DMS53 (cell line): ENCODE measurements at regions not wholly inside any gene's neighbourhood (a gene's known extent, or its start where the extent isn't known, plus 50 kb on each side); places are given as distances from the start of the nearest gene placed in this dataset.
"Not testable (repeated sequence)": the region's sequence is repeated elsewhere in the genome, so short reads cannot be mapped to it uniquely, and the experiment has no call there.

ENCODE experiments used
- DNase-seq: peaks from one replicate; lab custom pipeline; 2025; lab: John Stamatoyannopoulos, UW

GRCh38 chr2:187782301-187782700, 228.1 kb upstream of the TFPI start:
- no peak for DNase-seq

DNA sequence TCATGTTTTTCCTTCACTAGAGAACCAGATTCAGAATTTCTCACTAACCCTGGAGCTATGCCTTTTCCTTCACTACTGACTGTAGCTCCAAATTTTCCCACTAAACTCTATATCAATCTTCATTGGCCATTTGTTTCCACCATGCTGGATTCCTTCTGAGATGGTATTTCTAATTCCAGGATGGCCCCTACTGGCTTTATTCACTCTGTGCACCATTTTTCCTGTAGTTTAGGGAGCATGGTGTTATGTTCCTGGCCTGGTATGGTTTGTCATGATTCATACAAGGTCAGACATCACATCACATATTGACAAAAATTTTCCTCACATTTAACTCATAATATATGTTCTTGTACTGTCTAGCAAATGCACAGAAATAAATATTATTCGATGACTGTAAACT, 229.2 kb upstream of the TFPI start:
- DNase-seq = peak; percentile 14

DNA sequence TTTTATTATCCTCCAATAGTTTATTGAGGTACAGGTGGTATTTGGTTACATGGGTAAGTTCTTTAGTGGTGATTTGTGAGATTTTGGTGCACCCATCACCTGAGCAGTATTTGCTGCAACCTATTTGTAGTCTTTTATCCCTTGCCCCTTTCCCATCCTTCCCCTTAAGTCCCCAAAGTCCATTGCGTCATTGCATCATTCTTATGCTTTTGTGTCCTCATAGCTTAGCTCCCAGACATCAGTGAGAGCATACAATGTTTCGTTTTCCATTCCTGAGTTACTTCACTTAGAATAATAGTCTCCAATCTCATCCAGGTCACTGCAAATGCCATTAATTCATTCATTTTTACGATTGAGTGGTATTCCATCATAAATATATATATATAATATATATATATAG, 229.9 kb upstream of the TFPI start:
- not testable (repeated sequence) for DNase-seq

DNA sequence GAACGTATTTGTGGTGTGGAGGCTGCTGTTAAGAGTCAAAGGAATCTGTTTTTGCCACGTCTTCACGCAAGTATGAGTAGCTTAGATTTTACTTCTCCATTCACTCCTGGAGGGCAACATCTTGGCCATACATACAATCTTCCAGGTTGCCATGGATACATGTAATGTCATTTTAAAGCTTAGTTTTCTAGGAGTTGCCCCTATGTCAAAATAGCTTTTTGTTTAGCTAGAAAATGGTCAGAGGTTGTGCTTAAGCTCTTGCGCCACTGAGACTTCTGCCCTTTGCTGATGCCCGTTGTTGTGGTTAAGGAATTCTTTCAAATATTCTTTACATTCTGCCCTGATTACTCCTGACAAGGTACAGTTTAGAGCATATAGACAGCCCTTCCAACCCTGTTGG, 245.4 kb upstream of the TFPI start:
- DNase-seq = no peak

- DNase-seq = no peak
Observed at GRCh38 chr2:187803816-187804215, 249.6 kb upstream of the TFPI start.

GRCh38 chr2:187815113-187815512, 260.9 kb upstream of the TFPI start:
- DNase-seq = no peak

DNA sequence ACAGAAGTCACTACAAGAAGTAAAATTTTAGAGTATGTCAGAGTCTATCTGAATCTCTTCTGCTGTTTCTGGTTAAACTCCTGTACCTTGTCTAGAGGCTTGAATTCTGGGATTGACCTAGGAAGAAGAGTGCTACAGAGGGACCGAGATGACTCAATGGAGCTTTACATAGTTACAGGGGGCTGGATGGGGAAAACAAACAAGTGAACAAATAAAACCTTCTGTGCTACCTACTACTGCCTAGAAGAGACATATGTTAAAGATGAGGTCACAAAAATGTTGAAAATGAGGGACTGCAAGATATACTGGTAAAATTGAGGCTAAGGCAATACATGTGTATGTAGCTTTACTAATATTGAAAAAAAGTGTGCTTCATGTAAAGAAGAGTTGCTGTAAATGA, 265.4 kb upstream of the TFPI start:
- DNase-seq = peak; percentile 76

DNA sequence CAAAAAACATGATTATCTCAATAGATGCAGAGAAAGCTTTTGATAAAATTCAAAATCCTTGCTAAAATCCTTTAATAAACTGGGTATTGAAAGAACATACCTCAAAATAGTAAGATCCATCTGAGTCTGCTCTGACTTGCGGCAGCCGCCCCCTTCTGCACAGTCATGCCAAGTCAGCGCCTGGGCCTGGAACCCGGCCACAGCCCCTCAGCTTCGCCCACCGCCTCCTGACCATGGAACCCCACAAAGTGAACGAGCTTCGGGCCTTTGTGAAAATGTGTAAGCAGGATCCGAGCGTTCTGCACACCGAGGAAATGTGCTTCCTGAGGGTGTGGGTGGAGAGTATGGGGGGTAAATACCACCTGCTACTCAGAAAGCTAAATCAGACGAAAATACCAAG, 270.9 kb upstream of the TFPI start:
- no peak for DNase-seq

DNA sequence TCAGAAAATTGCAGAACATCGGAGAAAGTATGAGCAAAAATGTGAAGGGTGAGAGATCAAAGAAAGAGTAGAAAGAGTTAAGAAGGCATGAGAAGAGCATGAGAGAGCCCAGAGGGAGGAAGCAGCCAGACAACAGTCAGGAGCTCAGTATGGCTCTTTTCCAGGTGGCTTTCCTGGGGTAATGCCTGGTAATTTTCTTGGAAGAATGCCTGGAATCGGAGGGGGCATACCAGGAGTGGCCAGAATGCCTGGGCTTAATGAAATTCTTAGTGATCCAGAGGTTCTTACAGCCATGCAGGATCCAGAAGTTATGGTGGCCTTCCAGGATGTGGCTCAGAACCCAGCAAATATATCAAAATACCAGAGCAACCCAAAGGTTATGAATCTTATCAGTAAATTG, 271.8 kb upstream of the TFPI start:
- DNase-seq = no peak

DNA sequence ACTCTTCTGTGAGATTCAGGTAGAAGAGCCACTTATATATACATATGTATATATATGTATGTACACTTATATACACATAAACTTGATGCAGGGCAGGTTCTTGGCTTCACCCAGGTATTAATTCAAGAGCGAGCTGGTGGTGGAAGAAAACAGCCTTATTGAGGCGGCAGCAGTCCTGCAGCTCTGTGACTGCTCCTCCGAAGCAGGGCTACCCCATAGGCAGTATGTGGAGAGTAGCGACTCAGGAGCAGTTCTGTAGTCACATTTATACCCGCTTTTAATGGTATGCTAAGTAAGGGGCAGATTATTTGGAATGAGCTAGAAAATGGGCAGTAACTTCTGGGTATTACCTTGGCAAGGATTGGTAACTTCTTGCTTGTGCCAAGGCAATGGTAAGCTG, 280.6 kb upstream of the TFPI start:
- DNase-seq = no peak

GRCh38 chr2:187838690-187839089, 284.5 kb upstream of the TFPI start:
- DNase-seq = no peak

GRCh38 chr2:187842315-187842714, 288.1 kb upstream of the TFPI start:
- no peak for DNase-seq

DNA sequence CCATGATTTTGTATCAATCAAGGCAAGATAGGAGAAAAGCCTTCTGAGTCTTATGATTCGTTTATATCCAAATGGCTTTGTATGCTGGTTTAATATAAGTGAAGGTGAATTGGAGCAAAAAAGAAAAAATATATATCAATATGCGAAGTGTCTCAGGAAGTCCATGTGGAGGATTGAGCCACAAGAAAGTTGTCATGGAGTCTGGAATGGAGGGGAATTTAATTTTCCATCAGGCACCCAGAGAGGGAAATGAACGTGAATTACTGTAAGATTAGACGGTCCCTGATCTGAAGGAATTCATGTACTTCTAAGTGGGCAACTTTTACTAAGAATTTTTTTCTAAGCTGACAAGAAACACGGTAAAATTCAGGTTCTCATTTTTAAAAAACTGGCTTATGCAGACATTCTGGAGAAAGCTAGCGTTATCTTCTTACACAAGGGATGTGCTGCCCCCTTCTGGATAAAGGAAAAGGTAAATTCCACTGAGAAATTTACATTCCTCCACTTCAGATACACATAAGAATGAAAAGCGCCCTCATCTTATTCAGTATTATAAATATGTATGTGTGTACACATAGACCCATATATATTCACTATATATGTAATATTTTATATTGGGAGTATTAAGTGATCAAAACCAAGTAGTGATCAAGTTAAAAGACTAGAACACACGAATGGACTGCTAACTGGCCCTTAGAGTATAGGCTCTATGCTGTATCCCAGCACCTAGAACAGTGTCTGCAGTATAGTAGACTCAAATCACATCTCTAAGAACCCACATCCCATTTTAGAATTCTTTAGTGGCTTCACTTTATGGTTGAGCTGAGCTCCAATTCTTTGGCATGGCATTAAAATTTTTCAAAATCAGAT, 289.0 kb upstream of the TFPI start:
- DNase-seq = peak; percentile 90

DNA sequence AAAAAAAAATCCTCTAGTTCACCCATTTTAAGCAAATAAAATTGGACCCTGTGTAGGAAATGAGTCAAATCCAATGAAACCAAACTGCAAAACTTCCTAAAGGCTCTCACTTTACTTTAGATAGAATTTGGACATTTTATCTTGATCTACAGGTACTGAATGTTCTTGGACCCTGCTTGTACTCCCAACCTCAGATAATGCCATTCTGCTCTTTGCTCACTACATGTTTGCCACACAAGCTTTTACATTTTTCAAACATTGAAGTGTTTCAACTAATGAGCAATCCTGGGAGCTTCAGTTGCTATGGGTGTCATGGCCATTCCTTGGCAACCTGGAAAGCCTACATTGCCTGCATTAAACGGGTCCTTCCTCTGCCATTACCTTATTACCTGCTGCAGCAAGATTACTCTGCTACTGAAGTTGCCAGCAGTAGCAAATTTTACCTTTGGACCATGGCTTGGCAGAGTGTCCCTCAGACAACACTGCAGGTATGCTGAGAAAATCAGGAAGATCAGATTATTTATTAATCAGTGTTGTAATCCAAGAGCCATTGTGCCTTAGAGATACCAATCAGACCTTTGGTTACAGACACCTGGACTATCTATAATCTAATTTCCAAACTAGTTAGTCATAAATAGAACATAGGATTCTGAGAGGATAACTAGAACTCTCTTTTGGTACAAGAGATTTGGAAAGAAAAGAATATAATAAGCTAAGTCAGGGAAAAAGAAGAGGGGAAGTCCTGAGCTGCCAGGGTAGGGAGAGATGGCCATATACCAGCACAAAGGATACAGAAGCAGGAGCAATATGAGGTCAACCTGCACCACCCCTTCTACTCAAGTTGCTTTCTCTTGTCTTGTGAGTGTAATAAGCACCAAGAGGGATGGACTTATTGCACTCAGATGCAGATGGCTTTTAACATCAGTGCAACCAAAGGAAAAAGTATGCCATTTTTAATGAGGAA, 293.3 kb upstream of the TFPI start:
- no peak for DNase-seq

GRCh38 chr2:187851955-187852561, 297.8 kb upstream of the TFPI start:
- no peak for DNase-seq

- no peak for DNase-seq
Observed at GRCh38 chr2:187853381-187853791, 299.2 kb upstream of the TFPI start.

GRCh38 chr2:187854801-187855200, 300.6 kb upstream of the TFPI start:
- no peak for DNase-seq

GRCh38 chr2:187855689-187856088, 301.5 kb upstream of the TFPI start:
- no peak for DNase-seq

GRCh38 chr2:187857826-187858225, 303.6 kb upstream of the TFPI start:
- no peak for DNase-seq

- DNase-seq = no peak
Observed at GRCh38 chr2:187862715-187863114, 308.5 kb upstream of the TFPI start.

DNA sequence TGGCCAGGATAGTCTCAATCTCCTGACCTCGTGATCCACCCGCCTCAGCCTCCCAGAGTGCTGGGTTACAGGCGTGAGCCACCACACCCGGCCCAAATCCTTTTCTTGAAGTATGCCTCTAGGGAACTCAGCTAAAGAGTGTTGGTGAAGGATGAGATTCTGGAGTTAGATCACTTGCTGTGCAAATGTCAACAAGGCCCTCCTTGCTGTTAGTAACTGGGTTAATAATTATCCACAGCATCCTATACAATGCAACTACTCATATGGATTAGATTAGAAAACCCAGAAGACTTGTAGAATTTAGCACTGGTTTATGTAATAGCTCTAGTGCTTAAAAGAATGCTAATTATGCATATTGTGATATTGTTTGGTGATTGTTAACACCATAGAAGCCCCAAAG, 310.8 kb upstream of the TFPI start:
- DNase-seq = peak; percentile 86

DNA sequence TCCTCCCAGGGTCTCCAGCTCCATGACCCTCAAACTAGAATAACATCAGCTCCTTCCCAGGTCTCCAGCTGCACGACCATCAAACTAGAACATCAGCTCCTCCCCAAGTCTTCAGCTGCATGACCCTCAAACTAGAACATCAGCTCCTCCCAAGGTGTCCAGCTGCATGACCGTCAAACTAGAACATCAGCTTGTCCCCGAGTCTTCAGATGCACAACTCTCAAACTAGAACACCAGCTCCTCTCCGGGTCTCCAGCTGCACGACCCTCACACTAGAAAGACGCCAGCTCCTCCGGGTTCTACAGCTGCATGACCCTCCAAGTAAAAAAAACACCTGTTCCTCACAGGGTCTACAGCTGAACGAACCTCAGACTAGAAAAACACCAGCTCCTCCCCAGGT, 312.9 kb upstream of the TFPI start:
- no peak for DNase-seq

DNA sequence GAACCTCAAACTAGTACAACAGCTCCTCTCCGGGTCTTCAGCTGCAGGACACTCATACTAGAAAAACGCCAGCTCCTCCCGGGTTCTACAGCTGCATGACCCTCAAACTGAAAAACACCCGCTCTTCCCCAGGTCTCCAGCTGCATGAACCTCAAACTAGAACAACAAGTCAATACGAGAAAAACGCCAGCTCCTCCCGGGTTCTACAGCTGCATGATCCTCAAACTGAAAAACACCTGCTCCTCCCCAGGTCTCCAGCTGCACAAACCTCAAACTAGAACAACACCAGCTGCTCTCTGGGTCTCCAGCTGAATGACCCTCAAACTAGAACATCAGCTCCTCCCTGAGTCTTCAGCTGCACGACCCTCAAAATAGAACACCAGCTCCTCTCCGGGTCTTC, 315.0 kb upstream of the TFPI start:
- DNase-seq = peak; percentile 79
